CD14-positive monocyte (primary cell): ENCODE measurements at regions not wholly inside any gene's neighbourhood (a gene's known extent, or its start where the extent isn't known, plus 50 kb on each side); places are given as distances from the start of the nearest gene placed in this dataset.

ENCODE experiments used
- DNase-seq, 3 donors: peaks; one replicate each; pipeline ENCODE4 v3.0.0-alpha.2; 2011 to 2022
- H2AFZ ChIP-seq: 2 replicates; pipeline ENCODE4 v1.6.0; 2012; ENCODE audit warnings: mild to moderate bottlenecking, low read depth, low read length, inconsistent platforms; ENCODE audit not compliant: insufficient read depth, poor library complexity, severe bottlenecking
- H3K27ac ChIP-seq, 2 donors: 1 replicate in 1 of 2; 2 replicates in 1 of 2; pipeline ENCODE4 v1.5.1; 2012 to 2013; ENCODE audit warnings: low read length in 2 of 2, control low read depth in 1 of 2, inconsistent platforms in 1 of 2, low read depth in 1 of 2, mild to moderate bottlenecking in 1 of 2
- H3K27me3 ChIP-seq, 2 donors: one replicate each; pipeline versions ENCODE4 v1.6.0 to v1.6.1; 2011 to 2013; ENCODE audit warnings: low read length in 2 of 2; ENCODE audit not compliant: control insufficient read depth in 2 of 2, insufficient read depth in 2 of 2
- H3K36me3 ChIP-seq, 2 donors: replicated peaks in 1 of 2; 1 replicate in 1 of 2; 2 replicates in 1 of 2; pipeline versions ENCODE4 v1.5.1 to v1.6.1; 2012 to 2013; ENCODE audit warnings: low read length in 2 of 2, control low read depth in 1 of 2, inconsistent platforms in 1 of 2, mild to moderate bottlenecking in 1 of 2; ENCODE audit not compliant: insufficient read depth in 2 of 2, control insufficient read depth in 1 of 2
- H3K4me1 ChIP-seq, 2 donors: 1 replicate in 1 of 2; 2 replicates in 1 of 2; pipeline versions ENCODE4 v1.5.1 to v1.6.1; 2012 to 2013; ENCODE audit warnings: low read length in 2 of 2, control low read depth in 1 of 2, inconsistent platforms in 1 of 2, mild to moderate bottlenecking in 1 of 2, moderate library complexity in 1 of 2; ENCODE audit not compliant: insufficient read depth in 2 of 2, control insufficient read depth in 1 of 2
- H3K4me2 ChIP-seq: replicated peaks from 2 replicates; pipeline ENCODE3; 2012; ENCODE audit warnings: low read length, moderate library complexity, mild to moderate bottlenecking; ENCODE audit not compliant: poor library complexity, severe bottlenecking; ENCODE audit errors: extremely low read depth
- H3K4me3 ChIP-seq, 3 experiments: fragments of 200-600 bp in 1 of 3; sonication (generic) in 1 of 3; replicated peaks in 1 of 3; 1 replicate in 2 of 3; 2 replicates in 1 of 3; pipeline ENCODE4 v1.5.1; 2011 to 2013; ENCODE audit warnings: low read length in 3 of 3, mild to moderate bottlenecking in 3 of 3, control low read depth in 2 of 3, low read depth in 2 of 3, inconsistent platforms in 1 of 3, moderate library complexity in 1 of 3
- H3K79me2 ChIP-seq: 2 replicates; pipeline ENCODE4 v1.6.0; 2012; ENCODE audit warnings: mild to moderate bottlenecking, control low read depth, inconsistent platforms, low read length, moderate library complexity; ENCODE audit not compliant: insufficient read depth
- H3K9ac ChIP-seq: 2 replicates; pipeline ENCODE4 v1.6.0; 2017; ENCODE audit warnings: low read length, mild to moderate bottlenecking; ENCODE audit not compliant: insufficient read depth, poor library complexity, severe bottlenecking
- H3K9me3 ChIP-seq, 2 donors: replicated peaks in 1 of 2; 1 replicate in 1 of 2; 2 replicates in 1 of 2; pipeline versions ENCODE4 v1.5.1 to v1.6.1; 2012 to 2013; ENCODE audit warnings: low read length in 2 of 2, control low read depth in 1 of 2; ENCODE audit not compliant: control insufficient read depth in 1 of 2, insufficient read depth in 1 of 2
- H4K20me1 ChIP-seq: 2 replicates; pipeline ENCODE4 v1.6.0; 2012; ENCODE audit warnings: mild to moderate bottlenecking, low read length, control low read depth, moderate library complexity; ENCODE audit not compliant: insufficient read depth
- H3K27ac Mint-ChIP-seq, 7 donors: one replicate each; pipeline ENCODE4 v1.8.0; 2020; ENCODE audit warnings: mild to moderate bottlenecking in 7 of 7, mixed read lengths in 7 of 7, moderate library complexity in 6 of 7, inconsistent platforms in 2 of 7
- H3K27me3 Mint-ChIP-seq, 3 donors: one replicate each; pipeline ENCODE4 v1.8.0; 2021 to 2022; ENCODE audit warnings: low read depth in 3 of 3, mild to moderate bottlenecking in 3 of 3, mixed read lengths in 3 of 3, moderate library complexity in 3 of 3, inconsistent platforms in 1 of 3
- H3K36me3 Mint-ChIP-seq, 2 donors: one replicate each; pipeline ENCODE4 v1.8.0; 2020; ENCODE audit warnings: mixed read lengths in 2 of 2, inconsistent platforms in 1 of 2, mild to moderate bottlenecking in 1 of 2
- H3K4me1 Mint-ChIP-seq: one replicate; pipeline ENCODE4 v1.8.0; 2020; ENCODE audit warnings: mild to moderate bottlenecking, mixed read lengths
- H3K4me3 Mint-ChIP-seq, 2 donors: one replicate each; pipeline ENCODE4 v1.8.0; 2020; ENCODE audit warnings: mild to moderate bottlenecking in 2 of 2, mixed read lengths in 2 of 2, moderate library complexity in 1 of 2
- H3K9me3 Mint-ChIP-seq, 7 donors: one replicate each; pipeline ENCODE4 v1.8.0; 2020 to 2022; ENCODE audit warnings: mixed read lengths in 7 of 7, mild to moderate bottlenecking in 6 of 7, moderate library complexity in 6 of 7, inconsistent platforms in 2 of 7
- CTCF ChIP-seq: fragments of 200-600 bp; IDR thresholded peaks from one replicate; pipeline ENCODE4 v1.8.0; 2022; ENCODE audit warnings: antibody characterized with exemption, mild to moderate bottlenecking
- WGBS: methylation state at CpG from one replicate; pipeline ENCODE4 v1.1.5; 2013; ENCODE audit warnings: missing lambda C conversion rate; ENCODE audit not compliant: insufficient coverage; 5-methylcytosine and 5-hydroxymethylcytosine counted together
- intact Hi-C, 2 donors: fragments of 100-400 bp; cut with micrococcal nuclease; formaldehyde crosslinking; loops; one replicate each; pipeline versions ENCODE4 v1.15.0 to v1.15.1; 2023

GRCh38 chr5:42888771-42889170, 77.1 kb upstream of the SELENOP start:
- Mint-ChIP-seq H3K9me3 (no peaks in the 10 kb centered on the region), H3K36me3 (no peaks in the 10 kb centered on the region), H3K27ac (no peak overlapping the region), H3K4me3 (no peak overlapping the region), H3K27me3 (peaks cover 0 to 2% (median 0%) of the 10 kb centered on the region in 3 donors), H3K4me1 (no peaks in the 10 kb centered on the region)
- no peaks in the 10 kb centered on the region for H3K27me3 ChIP-seq
- H2AFZ ChIP-seq, result no peak overlapping the region
- H3K9ac ChIP-seq, result no peak overlapping the region
- intact Hi-C loops, result loop anchor here in 1 of 2 donors (5.0 kb wide), 1 partner anchor 1031 kb away; no protein-coding TSS in a partner anchor
- DNase-seq, result no peak
- no peaks in the 10 kb centered on the region for H3K79me2 ChIP-seq
- WGBS, result 89% methylated on average over 5 of the region's 7 CpGs
- H3K4me3 ChIP-seq, result no peak overlapping the region
- H3K9me3 ChIP-seq, result no peaks in the 10 kb centered on the region
- no peaks in the 10 kb centered on the region for H3K4me1 ChIP-seq
- no peak overlapping the region for H3K4me2 ChIP-seq
- no peak for TF ChIP-seq CTCF
- no peaks in the 10 kb centered on the region for H4K20me1 ChIP-seq
- no peaks in the 10 kb centered on the region for H3K36me3 ChIP-seq
- H3K27ac ChIP-seq, result no peak overlapping the region

- H3K9ac ChIP-seq, result no peak overlapping the region
- no peaks in the 10 kb centered on the region for H3K4me1 ChIP-seq
- Mint-ChIP-seq H3K27me3 (peaks cover 0 to 2% (median 0%) of the 10 kb centered on the region in 3 donors), H3K27ac (no peak overlapping the region), H3K4me1 (no peaks in the 10 kb centered on the region), H3K4me3 (no peak overlapping the region), H3K9me3 (no peaks in the 10 kb centered on the region), H3K36me3 (no peaks in the 10 kb centered on the region)
- WGBS, result no CpG with 5 or more reads among the region's 1 CpG
- no peaks in the 10 kb centered on the region for H3K36me3 ChIP-seq
- H2AFZ ChIP-seq, result no peak overlapping the region
- intact Hi-C loops, result loop anchor here in 1 of 2 donors (5.0 kb wide), 1 partner anchor 1030 kb away; no protein-coding TSS in a partner anchor
- no peak for DNase-seq
- no peaks in the 10 kb centered on the region for H3K27me3 ChIP-seq
- H4K20me1 ChIP-seq, result no peaks in the 10 kb centered on the region
- no peaks in the 10 kb centered on the region for H3K9me3 ChIP-seq
- TF ChIP-seq CTCF, result no peak
- no peak overlapping the region for H3K27ac ChIP-seq
- H3K4me2 ChIP-seq, result no peak overlapping the region
- no peaks in the 10 kb centered on the region for H3K79me2 ChIP-seq
- H3K4me3 ChIP-seq, result no peak overlapping the region
Measured at GRCh38 chr5:42887575-42887974, 75.9 kb upstream of the SELENOP start.
